RWPE1 (cell line): ENCODE measurements at regions not wholly inside any gene's neighbourhood (a gene's known extent, or its start where the extent isn't known, plus 50 kb on each side); places are given as distances from the start of the nearest gene placed in this dataset.

Experiments
- CTCF ChIA-PET: fragments of 350-600 bp; sonication (Branson Sonifier 250); formaldehyde crosslinking; extraction: SDS; loops from one replicate; lab custom pipeline; 2021; lab: Yijun Ruan, JAX
- POLR2A ChIA-PET: fragments of 400-600 bp; formaldehyde crosslinking; extraction: SDS; loops from one replicate; lab custom pipeline; 2020; ENCODE audit warnings: antibody characterized with exemption; ENCODE audit not compliant: low non-redundant PET; lab: Yijun Ruan, JAX
- DNase-seq: peaks from one replicate; pipeline ENCODE4 v3.0.0; 2012; ENCODE audit warnings: low spot score
- H3K27ac ChIP-seq: fragments of 450-650 bp; 2 replicates; pipeline ENCODE4 v1.5.1; 2017
- TF ChIP-seq, protein P1 (sequence below): fragments of 450-650 bp; conservative IDR thresholded peaks from 2 replicates; pipeline ENCODE4 v1.5.1; 2017; ENCODE audit warnings: low read depth, mild to moderate bottlenecking

DNA sequence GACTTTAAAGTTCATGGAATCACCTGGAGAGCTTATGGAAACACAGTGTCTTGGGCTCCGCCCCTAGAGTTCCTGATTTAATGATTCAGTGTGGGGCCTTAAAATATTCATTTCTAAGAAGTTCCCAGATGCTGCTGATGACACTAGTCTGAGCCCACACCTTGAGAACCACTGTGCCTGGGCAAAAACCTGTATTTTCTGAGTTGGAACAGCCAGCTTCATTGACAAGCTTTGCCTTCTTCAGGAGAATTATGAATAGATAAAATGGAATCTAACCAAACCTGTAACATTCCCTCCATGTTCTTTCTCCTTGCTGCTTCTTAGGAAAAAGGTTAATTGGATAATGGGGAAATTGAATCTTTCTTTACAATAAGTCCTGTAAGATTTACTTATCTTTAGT is 490.7 kb downstream of the DIPK2A start:
- DNase-seq: no peak
- TF ChIP-seq, protein P1, sequence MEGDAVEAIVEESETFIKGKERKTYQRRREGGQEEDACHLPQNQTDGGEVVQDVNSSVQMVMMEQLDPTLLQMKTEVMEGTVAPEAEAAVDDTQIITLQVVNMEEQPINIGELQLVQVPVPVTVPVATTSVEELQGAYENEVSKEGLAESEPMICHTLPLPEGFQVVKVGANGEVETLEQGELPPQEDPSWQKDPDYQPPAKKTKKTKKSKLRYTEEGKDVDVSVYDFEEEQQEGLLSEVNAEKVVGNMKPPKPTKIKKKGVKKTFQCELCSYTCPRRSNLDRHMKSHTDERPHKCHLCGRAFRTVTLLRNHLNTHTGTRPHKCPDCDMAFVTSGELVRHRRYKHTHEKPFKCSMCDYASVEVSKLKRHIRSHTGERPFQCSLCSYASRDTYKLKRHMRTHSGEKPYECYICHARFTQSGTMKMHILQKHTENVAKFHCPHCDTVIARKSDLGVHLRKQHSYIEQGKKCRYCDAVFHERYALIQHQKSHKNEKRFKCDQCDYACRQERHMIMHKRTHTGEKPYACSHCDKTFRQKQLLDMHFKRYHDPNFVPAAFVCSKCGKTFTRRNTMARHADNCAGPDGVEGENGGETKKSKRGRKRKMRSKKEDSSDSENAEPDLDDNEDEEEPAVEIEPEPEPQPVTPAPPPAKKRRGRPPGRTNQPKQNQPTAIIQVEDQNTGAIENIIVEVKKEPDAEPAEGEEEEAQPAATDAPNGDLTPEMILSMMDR: no peak
- CTCF ChIA-PET: no interaction called here
- POLR2A ChIA-PET: no interaction called here
- no peak overlapping the region for H3K27ac ChIP-seq

DNA sequence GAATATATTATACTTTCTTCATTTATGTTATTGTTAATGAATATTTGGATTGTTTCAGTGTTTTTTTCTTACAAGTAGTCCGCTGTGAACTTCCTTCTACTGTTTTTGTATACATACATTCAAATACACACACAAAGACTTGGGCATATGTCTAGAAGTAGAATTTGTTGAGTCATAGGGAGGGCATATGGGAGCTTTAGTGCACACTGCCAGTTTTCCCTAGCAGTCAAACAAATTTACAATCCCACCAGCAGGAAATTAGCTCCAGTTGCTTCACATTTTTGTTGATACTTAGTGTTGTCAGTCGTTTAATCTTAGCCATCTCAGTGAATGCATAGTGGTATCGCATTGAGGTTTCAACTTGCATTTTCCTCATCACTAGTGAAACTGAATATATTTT is 492.3 kb downstream of the DIPK2A start:
- DNase-seq: no peak
- ChIA-PET CTCF (no interaction called here), POLR2A (no interaction called here)
- H3K27ac ChIP-seq: no peak overlapping the region
- TF ChIP-seq, protein P1: no peak

DNA sequence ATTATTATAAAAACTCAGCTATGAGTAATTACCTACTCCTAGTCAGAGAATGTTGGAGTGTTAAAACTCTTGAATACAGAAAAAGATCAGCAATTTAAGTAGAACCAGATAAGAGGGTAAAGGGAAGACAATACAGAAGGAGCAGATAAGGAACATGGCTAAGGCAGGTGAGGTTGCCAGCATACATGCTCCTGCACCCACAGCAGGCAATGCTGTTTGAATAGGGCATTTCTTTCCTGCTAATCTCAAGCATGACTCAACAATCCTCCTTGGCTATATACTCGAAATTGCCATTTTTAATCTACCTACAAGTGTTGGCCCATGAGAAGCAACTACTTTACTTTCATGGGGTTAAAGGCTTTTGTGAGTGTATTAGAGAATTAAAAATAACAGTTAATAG is 494.5 kb downstream of the DIPK2A start:
- ChIA-PET CTCF (no interaction called here), POLR2A (no interaction called here)
- no peak overlapping the region for H3K27ac ChIP-seq
- TF ChIP-seq, protein P1: no peak
- peak; percentile 1 for DNase-seq

DNA sequence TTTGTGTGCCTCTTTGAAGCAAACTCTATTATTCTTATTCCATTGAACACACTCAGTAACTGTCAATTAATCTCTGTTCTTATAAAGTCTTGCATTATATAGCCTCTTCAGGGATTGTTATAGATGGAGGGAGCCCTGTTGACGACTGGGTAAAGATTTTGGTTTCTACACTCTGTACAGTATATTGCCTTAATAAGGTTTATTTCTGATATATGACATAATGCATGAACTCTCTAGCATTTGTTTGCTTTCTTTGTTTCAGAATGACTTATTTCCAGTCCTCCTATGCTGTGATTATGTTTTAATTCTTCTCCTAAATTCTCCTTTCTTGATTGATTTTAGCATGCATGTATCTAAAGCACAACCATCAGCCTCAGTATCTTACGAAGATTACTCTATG is 494.9 kb downstream of the DIPK2A start:
- ChIA-PET CTCF (no interaction called here), POLR2A (no interaction called here)
- TF ChIP-seq, protein P1: no peak
- DNase-seq: no peak
- H3K27ac ChIP-seq: no peak overlapping the region

DNA sequence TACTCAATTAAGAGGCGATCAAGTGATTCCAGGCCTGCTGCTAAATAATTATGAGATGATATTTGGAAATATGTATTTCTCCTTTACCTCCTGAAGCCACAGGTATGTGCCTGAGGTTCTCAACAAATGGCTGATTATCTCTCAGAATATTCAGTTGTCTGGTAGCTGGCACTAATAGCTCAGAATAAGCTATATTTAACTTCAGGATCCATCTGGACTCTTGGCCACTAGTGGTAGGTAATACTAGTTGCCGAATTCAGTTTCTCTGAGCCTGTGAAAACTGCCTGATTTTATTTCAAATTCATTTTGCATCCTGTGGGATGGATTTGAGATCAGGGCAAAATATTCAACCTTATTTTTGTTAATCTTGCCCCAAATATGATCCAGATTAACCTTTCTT is 499.0 kb downstream of the DIPK2A start:
- ChIA-PET CTCF (no interaction called here), POLR2A (no interaction called here)
- DNase-seq: no peak
- no peak overlapping the region for H3K27ac ChIP-seq
- TF ChIP-seq, protein P1: no peak

DNA sequence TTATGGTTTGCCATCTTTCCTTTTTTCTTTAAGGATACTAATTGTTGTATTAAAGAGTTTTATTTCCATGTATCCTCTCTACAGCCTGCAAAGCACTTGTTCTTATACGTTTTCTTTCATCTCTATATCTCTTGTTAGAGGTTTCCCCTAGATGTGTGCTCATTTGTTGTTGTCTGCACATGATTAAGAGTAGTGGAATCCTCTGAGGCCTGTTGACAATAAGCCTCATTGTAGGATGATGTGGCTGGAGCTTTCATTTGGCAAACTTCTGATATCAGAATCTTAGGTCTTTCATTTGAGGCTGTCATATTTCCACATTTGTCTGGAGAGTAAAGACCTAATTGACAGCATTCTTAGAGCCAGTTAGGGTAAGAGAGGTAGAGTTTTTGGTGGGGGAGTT is 506.0 kb downstream of the DIPK2A start:
- DNase-seq: no peak
- no peak overlapping the region for H3K27ac ChIP-seq
- TF ChIP-seq, protein P1: no peak
- ChIA-PET CTCF (no interaction called here), POLR2A (no interaction called here)

DNA sequence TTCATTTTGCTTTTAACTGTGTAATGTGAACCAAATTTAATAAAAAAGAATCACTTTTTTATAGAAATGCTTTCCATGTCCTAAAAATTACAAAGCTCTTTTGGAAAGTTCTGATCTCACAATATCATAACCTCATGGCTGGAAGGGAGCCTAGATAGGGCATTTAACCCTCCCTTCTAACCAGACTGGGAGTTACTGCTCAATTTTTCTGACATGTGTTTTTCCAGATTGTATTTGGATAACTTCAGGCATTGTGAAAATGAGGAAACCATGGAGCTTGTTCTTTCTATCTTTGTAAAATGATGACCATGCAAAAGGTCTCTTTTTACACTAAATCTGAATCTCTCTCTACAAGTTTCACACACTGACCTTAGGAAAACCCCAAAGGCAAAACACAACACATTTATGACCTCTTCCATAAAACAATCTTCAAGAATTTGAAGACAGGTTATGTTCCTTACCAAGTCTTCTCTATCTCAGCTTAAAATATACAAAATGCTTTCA is 508.8 kb downstream of the DIPK2A start:
- ChIA-PET POLR2A (no interaction called here), CTCF (no interaction called here)
- no peak for DNase-seq
- TF ChIP-seq, protein P1: no peak
- H3K27ac ChIP-seq: no peak overlapping the region
